BE2C (cell line): ENCODE measurements at regions not wholly inside any gene's neighbourhood (a gene's known extent, or its start where the extent isn't known, plus 50 kb on each side); places are given as distances from the start of the nearest gene placed in this dataset.

Experiments used
- DNase-seq: peaks from one replicate; pipeline ENCODE4 v3.0.0-alpha.2; 2020
- H3K27me3 ChIP-seq: fragments of 250-450 bp; sonication (Bioruptor Pico); 2 replicates; pipeline ENCODE4 v1.5.1; 2020; ENCODE audit warnings: mild to moderate bottlenecking
- H3K36me3 ChIP-seq: fragments of 250-450 bp; sonication (Bioruptor Pico); 2 replicates; pipeline ENCODE4 v1.5.1; 2020; ENCODE audit warnings: mild to moderate bottlenecking
- H3K4me1 ChIP-seq: fragments of 250-450 bp; sonication (Bioruptor Pico); 2 replicates; pipeline ENCODE4 v1.5.1; 2020
- H3K4me3 ChIP-seq: 2 replicates; pipeline ENCODE4 v1.5.1; 2011; ENCODE audit warnings: low read depth, low read length
- H3K9me3 ChIP-seq: fragments of 250-450 bp; sonication (Bioruptor Pico); 2 replicates; pipeline ENCODE4 v1.5.1; 2020
- CTCF ChIP-seq: IDR thresholded peaks from 2 replicates; pipeline ENCODE4 v1.5.1; 2012; ENCODE audit warnings: mild to moderate bottlenecking, low read depth, low read length

DNA sequence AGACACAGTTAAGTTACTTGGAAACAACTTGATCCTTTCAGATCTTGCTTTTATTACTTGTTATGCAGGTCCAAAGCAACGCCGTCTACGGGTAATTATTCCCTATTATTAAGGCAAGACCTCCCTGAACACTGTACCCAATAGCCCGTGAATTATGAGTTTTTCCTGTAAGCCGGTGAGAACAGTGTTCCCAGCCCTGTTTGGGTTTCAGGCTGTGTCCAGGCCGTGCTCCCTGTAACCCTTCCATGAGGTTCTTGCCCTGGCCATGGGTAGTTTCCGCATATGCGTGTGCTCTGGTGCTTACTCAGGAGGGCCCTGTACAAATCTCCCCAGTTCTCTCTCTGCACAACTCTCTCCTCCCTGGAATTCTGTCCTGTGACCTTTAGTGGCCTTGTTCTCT, 65.6 kb upstream of the CNOT6 start:
- Histone ChIP-seq H3K27me3 (no peaks in the 10 kb centered on the region), H3K4me3 (no peak overlapping the region), H3K36me3 (no peaks in the 10 kb centered on the region), H3K4me1 (no peaks in the 10 kb centered on the region), H3K9me3 (no peaks in the 10 kb centered on the region; the same call in 1 of the 2 replicates)
- DNase-seq: no peak
- TF ChIP-seq CTCF: no peak

- H3K4me3 ChIP-seq: no peak overlapping the region
- H3K4me1 ChIP-seq: no peaks in the 10 kb centered on the region
- no peaks in the 10 kb centered on the region for H3K36me3 ChIP-seq
- TF ChIP-seq CTCF: no peak
- DNase-seq: no peak
- no peaks in the 10 kb centered on the region; the same call in 1 of the 2 replicates for H3K9me3 ChIP-seq
- no peaks in the 10 kb centered on the region for H3K27me3 ChIP-seq
Measured at GRCh38 chr5:180431932-180432331, 62.2 kb upstream of the CNOT6 start.

GRCh38 chr5:180433032-180433422, 61.2 kb upstream of the CNOT6 start:
- no peak for TF ChIP-seq CTCF
- Histone ChIP-seq H3K4me3 (no peak overlapping the region), H3K36me3 (no peaks in the 10 kb centered on the region), H3K9me3 (no peaks in the 10 kb centered on the region; the same call in 1 of the 2 replicates), H3K4me1 (no peaks in the 10 kb centered on the region), H3K27me3 (no peaks in the 10 kb centered on the region)
- DNase-seq: no peak

- Histone ChIP-seq H3K4me1 (no peaks in the 10 kb centered on the region), H3K9me3 (no peaks in the 10 kb centered on the region), H3K27me3 (no peaks in the 10 kb centered on the region), H3K4me3 (no peak overlapping the region), H3K36me3 (no peaks in the 10 kb centered on the region)
- no peak for TF ChIP-seq CTCF
- DNase-seq: no peak
Measured at GRCh38 chr5:180435594-180435993, 58.6 kb upstream of the CNOT6 start.

GRCh38 chr5:180436275-180436674, 57.9 kb upstream of the CNOT6 start:
- H3K36me3 ChIP-seq: no peaks in the 10 kb centered on the region
- H3K4me3 ChIP-seq: no peak overlapping the region
- TF ChIP-seq CTCF: no peak
- H3K4me1 ChIP-seq: no peaks in the 10 kb centered on the region
- no peak for DNase-seq
- H3K9me3 ChIP-seq: no peaks in the 10 kb centered on the region
- no peaks in the 10 kb centered on the region for H3K27me3 ChIP-seq

DNA sequence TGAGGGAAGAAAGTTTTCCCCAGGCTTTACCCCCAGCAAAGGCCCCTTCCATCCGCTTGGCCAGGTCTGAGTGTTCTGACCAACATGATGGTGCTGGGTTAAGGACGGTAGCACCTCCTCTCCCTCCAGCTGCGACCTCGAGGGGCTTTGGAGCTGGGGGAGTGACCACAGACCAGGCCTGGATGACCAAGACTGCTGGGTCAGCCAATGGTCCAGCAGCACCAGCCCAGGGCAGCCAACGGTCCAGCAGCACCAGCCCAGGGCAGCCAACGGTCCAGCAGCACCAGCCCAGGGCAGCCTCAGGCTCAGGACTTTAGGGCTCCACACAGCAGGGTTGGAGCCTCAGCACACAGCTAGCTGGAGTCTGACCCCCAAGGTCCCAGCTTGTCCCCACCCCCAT, 57.2 kb upstream of the CNOT6 start:
- no peak for TF ChIP-seq CTCF
- H3K27me3 ChIP-seq: no peaks in the 10 kb centered on the region
- no peaks in the 10 kb centered on the region for H3K36me3 ChIP-seq
- no peaks in the 10 kb centered on the region for H3K9me3 ChIP-seq
- no peaks in the 10 kb centered on the region for H3K4me1 ChIP-seq
- no peak for DNase-seq
- H3K4me3 ChIP-seq: no peak overlapping the region
